GM10248 (cell line): ENCODE measurements at regions not wholly inside any gene's neighbourhood (a gene's known extent, or its start where the extent isn't known, plus 50 kb on each side); places are given as distances from the start of the nearest gene placed in this dataset.

ENCODE experiments used
- CTCF ChIA-PET: fragments of 300-600 bp; sonication (Branson Sonifier 250); formaldehyde crosslinking; extraction: SDS; loops from one replicate; lab custom pipeline; 2021; ENCODE audit warnings: antibody characterized with exemption; lab: Yijun Ruan, JAX
- POLR2A ChIA-PET: fragments of 350-650 bp; sonication (Branson Sonifier 250); formaldehyde crosslinking; extraction: SDS; loops from one replicate; lab custom pipeline; 2020; ENCODE audit warnings: antibody characterized with exemption; lab: Yijun Ruan, JAX
- DNase-seq: peaks from one replicate; pipeline ENCODE4 v3.0.0; 2012; ENCODE audit errors: extremely low spot score
- CTCF ChIP-seq: IDR thresholded peaks from 2 replicates; pipeline ENCODE4 v1.5.1; 2012; ENCODE audit warnings: mild to moderate bottlenecking, low read depth; ENCODE audit errors: extremely low read depth, missing control alignments, control extremely low read depth

DNA sequence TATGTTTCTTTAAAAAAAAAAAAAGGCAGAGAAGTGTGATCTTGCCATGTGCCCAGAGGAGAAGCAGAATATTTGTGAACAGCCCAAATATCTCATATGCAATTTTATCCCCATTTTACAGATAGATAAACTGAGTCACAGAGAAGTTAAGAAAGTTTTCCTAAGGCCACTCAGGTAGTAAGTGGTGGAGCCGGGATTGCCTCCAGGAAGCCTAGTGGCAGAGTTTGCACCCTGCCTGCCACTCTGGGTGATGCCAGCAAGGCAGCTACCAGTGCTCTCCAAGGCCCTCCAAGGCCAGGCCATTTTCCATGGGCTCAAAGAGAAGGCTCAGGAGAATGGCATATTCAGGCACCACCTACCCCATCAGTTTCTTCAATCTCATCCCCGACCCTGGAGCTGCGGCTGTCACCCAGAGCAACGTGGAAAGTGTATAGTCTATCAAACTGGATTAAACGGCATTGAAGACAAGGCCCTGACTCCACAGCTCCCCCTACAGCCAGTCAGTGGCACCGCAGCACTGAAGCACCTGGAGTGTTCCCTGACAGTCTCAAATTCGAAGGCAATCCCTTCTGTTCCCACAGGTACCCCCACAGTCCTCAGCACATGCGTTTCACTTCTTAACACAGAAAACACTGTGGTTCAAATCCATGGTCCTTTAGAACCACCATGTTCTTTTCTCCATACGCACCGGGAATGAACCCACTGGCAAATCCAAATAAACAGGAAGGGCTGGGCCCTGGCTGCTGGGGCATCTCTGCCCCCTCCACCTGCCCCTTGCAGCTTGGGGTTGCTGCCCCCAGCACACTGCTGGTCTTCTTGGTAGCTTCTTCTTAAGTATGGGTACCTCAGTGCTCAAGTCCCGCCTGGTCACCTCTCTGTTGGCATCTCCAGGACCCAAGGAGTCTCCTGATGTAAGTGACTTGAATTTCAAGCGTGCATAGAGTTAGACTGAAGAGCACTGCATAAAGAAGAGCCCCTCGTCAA is 175.3 kb downstream of the INHBB start:
- peak; percentile 41 for DNase-seq
- CTCF ChIA-PET = interaction anchor here (1.3 to 1.5 kb wide), 2 partner anchors 9 to 31 kb away, joined by 3 to 4 read pairs; no protein-coding TSS in a partner anchor
- TF ChIP-seq CTCF = peak; percentile 31
- POLR2A ChIA-PET = no interaction called here

DNA sequence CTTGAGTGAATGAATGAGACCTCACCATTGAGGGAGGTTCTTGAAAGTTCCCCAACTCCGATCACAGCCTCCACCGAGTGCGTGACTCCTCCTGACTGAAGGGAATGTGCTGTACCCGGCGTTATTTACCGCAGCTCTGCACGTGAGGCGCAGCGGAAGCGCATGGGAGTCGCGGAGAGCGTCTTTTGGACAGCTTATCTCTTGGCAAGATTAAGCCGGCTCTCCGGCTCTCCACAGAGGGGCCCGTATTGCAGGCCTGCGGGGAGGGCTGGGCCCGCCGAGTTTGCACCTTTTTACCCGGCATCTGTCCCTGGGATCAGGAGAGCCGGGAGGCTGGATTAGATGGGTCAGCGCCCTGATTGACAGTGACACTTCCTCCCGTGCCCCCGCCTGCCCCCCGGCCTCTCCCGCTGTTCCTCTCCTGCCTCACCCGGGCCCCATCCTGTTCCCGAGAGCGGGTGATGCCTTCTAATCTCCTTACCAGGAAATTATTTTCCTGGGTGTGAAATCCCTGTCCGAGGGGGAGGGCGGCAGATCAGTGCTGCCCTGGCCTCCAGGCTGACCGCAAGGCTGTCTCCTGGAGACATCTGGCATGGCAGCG is 176.3 kb downstream of the INHBB start:
- TF ChIP-seq CTCF = no peak
- POLR2A ChIA-PET = no interaction called here
- no peak for DNase-seq
- CTCF ChIA-PET = interaction anchor here (1.3 to 1.5 kb wide), 2 partner anchors 10 to 30 kb away, joined by 3 to 4 read pairs; no protein-coding TSS in a partner anchor

DNA sequence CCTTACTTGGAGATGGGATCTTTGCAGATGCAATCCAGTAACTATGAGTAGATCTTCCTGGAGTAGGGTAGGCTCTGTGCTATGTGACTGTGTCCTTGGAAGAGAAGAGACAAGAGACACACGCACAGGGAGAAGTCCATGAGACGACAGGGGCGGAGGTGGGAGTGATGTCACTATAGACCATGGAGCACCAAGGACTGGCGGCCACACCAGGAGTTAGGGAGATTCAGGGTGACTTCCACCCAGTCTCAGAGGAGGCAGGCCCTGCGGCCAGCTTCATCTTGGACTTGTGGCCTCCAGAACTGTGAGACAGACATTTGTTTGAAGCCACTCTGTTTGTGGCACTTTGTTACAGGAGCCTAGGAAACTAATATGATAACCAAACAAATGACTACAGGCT is 177.8 kb downstream of the INHBB start:
- ChIA-PET CTCF (no interaction called here), POLR2A (no interaction called here)
- TF ChIP-seq CTCF = no peak
- no peak for DNase-seq

- POLR2A ChIA-PET = no interaction called here
- no peak for TF ChIP-seq CTCF
- DNase-seq = no peak
- CTCF ChIA-PET = no interaction called here
These were observed 178.2 kb downstream of the INHBB start for GRCh38 chr2:120524174-120524573.

DNA sequence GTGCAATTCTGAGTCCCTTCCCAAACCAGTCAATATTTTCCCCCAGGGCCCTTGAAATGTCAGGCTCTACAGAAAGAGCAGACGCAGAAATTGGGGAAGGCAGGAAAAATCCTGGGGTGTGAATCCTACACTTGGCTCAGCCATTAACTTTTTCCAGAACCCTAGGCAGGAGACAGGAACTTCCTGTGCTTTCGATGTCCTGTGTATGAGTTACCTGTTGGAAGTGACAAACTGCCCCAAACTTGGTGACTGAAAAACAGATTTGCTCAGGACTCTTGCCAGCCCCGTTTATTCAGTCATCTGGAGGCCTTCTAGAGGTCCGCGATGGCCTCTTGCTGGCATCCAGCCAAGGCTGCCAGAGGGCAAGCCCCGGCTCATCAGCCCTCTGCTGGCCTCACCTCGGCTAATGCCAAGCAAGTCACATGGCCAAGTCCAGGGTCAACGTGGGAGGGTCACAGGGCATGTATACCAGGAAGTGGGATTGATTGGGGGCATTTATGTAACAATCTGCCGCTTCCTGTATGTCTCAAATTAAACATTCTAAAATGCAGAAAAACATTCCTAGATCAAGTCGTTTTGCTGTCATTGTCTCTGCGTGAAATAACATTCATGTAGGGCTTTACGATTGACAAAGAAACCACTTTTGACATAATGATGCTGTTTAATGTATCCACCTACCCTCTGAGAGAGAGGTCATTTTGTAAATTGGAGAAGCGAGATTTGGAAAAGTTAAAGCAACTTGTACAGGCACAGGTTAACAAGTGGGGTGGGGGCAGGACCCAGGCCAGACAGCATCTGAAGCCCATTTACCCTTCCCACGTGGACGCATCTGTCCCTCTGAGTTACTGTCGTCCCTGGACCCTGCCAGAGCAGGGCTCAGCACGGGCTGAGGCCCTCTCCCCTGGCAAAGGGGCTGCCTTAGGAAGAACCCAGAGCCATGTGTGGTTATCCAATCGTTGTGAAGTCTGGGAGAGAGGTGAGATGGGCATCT is 179.4 kb downstream of the INHBB start:
- DNase-seq = no peak
- POLR2A ChIA-PET = no interaction called here
- no peak for TF ChIP-seq CTCF
- CTCF ChIA-PET = no interaction called here
